GM20000 (cell line): ENCODE measurements at regions not wholly inside any gene's neighbourhood (a gene's known extent, or its start where the extent isn't known, plus 50 kb on each side); places are given as distances from the start of the nearest gene placed in this dataset.

Experiments
- DNase-seq: peaks from one replicate; pipeline ENCODE4 v3.0.0; 2012; ENCODE audit warnings: low spot score
- CTCF ChIP-seq: IDR thresholded peaks from 2 replicates; pipeline ENCODE4 v1.5.1; 2012; ENCODE audit warnings: mild to moderate bottlenecking, control low read depth; ENCODE audit errors: extremely low read depth, missing control alignments

DNA sequence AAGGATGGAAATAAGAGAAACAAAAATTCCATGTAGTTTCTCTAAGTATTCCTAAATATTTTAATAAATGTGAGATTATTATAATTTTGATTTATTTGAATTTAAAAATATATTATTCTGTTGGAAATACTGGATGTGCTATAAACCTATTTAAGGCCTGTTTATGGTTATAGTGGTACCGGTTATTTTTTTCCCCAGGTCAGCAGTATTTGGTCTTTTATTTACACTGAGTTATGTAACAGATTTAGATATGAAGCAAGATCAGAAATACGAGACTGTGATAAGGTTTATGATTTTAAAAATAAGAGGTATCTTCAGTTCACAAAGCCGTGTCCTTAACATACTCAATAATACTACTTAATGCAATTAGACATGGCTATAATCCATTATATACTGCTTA, 634.3 kb upstream of the POU3F2 start:
- DNase-seq = no peak
- TF ChIP-seq CTCF = no peak

GRCh38 chr6:98203170-98203806, 631.1 kb upstream of the POU3F2 start:
- no peak for TF ChIP-seq CTCF
- no peak for DNase-seq

DNA sequence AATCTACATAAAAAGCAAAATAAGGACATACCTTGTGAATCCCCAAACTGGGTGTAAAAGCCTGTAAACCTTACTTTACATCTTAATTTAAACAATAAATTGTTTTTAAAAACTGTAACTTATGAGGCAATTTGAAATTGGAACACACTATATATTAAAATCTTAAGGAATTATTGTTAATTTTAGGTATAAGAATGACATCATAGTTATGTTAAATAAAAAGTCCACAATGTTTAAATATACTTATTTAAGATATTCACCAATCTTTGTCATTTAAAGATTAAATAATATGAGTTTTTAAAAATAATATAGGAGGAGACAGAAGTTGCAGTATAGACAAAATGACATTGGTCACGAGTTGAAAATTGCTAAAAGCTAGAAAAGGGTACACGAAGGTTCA, 621.9 kb upstream of the POU3F2 start:
- TF ChIP-seq CTCF = no peak
- no peak for DNase-seq

DNA sequence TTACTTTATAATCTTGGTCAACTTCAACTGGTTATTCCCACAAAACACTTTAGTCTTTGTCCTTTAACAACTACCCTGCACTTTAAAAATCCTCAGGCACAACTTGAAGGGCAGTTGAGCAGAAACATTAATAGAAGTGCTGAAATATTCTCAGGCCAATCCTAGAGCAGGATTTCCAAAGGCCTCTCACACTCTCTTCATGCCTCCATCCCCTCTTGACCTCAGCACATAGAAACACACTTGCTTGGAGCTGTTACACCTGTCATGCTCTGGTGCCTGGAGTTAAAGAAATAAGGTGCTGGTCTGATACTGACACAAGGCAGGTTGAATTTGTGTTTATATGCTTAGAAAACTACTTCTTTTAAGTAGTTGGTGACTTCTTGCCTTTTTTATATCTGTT, 618.8 kb upstream of the POU3F2 start:
- TF ChIP-seq CTCF = no peak

GRCh38 chr6:98230250-98230649, 604.1 kb upstream of the POU3F2 start:
- no peak for DNase-seq
- no peak for TF ChIP-seq CTCF

More for the DNA sequence above, 618.8 kb upstream of the POU3F2 start:
- no peak for DNase-seq

DNA sequence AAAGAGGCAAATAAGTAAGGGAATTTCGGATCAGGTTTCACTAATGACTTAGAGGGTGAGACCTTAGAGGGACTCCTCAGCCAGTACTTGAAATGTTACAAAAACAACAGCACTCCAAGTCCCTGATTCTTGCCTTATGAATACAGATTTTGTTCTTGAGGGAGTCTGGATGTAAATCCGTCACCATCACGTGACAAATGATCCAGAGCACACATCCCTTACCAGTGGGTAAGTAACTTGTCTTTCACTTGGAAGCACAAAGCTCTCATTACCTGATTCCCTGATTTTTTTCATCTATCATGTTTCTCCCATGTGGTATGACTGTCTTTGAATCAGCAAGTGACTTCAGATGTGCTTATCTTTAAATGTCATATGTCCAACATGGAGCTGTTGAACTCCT, 595.3 kb upstream of the POU3F2 start:
- TF ChIP-seq CTCF = no peak
- no peak for DNase-seq

DNA sequence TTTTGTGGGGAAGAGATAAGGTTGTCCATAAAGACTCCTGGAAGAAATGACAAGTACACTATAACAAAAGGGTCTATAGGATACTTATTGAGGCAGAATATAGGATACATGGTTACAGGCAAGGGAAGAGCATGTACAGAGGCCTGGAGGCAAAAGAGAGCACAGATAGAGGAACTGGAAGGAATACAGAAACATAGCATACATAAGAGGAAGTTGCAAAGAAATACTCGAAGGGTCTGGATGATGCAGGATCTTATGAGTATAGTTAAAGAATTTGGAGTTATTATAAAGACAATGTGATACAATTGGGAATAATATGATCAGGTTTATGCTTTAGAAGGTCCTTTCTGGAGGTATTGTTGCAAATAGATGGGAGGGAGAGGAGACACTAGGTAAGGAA, 592.7 kb upstream of the POU3F2 start:
- DNase-seq = no peak
- no peak for TF ChIP-seq CTCF
